Fibroblast of upper back skin (primary cell): ENCODE measurements at regions not wholly inside any gene's neighbourhood (a gene's known extent, or its start where the extent isn't known, plus 50 kb on each side); places are given as distances from the start of the nearest gene placed in this dataset.

Experiments
- DNase-seq: peaks from one replicate; pipeline ENCODE4 v3.0.0-alpha.2; 2013

- DNase-seq: no peak
Observed at GRCh38 chr2:94939349-94939748, 68.1 kb downstream of the TEKT4 start.

DNA sequence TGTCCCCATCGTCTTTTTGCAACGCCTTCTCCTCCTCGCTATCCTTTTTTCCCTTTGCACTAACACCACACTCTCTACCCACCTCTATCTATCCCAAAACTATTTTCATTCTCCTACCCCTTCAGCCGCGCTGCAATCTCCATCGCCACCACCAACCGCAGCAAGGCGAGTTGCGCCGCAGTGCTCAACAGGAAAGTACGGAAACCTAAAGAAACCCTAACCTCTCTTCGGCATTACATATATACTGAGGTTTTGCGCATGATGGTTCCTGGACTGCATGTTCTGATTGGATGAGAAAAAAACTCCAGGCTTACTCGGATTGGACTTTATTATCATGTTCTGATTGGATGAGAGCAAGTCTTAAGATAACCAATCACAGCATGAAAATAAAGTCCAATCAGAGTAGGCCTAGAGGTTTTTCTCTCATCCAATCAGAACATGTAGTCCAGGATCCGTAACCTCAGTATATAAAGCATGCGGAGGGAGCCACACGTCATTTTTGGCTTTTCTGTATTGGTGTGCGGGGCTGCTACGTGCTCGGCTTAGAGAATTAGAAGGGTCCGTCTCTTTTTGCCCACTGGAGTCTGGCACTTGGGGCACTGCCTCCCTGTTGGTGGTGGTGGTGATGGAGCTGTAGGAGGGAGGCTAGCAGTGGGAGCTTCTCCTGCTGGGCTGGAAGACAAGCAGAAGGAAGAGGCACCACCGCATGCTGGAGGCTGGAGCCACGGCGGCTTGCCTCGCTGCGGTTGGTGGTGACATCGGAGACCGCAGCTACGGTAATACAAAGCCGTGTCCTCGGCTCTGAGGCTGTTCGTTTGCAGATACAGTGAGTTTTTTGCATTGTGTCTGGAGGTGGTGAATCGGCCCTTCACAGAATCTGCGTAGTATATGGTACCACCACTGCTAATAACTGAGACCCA lies 76.1 kb downstream of the TEKT4 start:
- no peak for DNase-seq

- no peak for DNase-seq
Observed at GRCh38 chr2:94955702-94956101, 69.8 kb upstream of the MAL start.

DNA sequence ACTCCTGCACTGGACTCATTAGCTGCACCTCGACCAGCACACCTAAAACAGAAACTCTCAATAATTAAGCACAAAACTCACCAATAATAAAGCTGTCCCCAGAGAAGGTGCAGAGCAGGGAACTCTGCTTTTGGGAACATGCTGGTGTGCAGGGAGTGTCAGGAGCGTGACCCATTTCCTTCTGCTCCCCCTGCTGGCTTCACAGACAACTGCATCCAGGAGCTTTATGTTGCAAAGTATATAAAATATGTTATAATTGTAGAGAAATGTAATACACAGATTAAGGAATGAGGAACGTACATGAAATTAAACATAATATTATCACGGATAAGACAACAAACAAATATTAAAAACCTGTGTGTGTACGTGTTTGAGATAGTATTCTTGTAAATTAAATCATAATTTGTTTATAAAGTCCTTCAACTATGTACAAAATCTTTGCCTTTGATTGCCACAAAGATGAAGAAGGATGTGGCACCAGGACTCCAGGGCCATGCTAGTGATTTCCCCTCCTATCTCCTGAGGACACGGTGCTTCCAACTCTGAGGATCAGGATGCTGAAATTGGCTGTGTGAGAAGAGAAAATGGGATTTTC lies 68.6 kb upstream of the MAL start:
- DNase-seq: peak; percentile 24

DNA sequence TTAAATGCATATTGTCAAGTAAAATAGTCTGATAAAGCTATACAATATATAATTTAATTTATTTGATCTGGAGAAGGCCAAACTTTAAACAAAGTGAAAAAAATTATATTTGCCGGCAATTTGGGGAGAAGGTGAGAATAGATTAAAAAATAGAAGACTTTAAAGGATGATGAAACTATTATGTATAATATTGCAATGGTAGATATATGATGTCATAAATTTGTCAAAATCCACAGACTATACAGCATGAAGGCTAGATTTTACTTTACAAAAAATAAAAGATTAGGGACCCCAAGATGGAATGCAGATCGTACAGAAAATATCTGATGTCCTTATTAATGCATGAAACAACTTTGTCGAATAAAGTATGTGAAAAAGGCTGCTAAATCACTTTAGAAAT lies 67.3 kb upstream of the MAL start:
- no peak for DNase-seq

DNA sequence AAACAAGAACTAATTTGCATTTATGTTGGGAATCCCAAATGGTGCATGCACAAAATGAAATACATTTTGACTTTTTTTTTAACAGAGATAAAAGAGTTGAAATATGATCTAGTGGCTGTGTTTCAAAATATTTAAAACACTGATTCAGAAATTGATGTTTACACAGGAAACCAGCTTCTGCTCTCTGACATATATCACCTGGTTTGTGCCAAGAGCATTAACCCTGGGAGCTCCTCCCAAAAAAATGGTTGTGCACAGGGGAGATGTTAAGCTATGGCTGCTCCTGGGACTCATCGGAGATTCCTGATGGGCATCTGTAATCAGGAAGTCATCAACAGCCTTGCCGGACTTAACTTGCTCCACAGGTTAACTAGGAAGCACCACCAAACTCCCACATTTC lies 65.2 kb upstream of the MAL start:
- no peak for DNase-seq

GRCh38 chr2:94960751-94961150 lies 64.8 kb upstream of the MAL start:
- DNase-seq: no peak

DNA sequence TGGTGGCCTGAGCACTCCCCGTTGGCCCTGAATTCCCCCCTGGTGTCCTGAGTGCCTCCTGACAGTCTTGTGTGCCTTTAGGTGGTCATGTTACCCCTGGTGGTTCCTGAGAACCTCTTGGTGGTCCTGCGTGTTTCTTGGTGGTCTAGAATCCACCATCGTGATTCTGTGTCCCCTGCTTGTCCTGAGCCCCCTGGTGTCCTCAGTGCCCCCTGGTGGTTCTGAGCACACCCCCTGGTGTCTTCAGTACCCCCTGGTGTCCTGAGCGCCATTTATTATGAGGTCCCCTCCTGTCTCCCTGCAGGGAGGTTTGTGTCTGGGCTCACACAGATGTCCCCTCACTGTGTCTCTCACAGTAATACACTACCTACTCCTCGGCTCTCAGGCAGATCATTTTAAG lies 61.3 kb upstream of the MAL start:
- DNase-seq: no peak

- no peak for DNase-seq
Observed at GRCh38 chr2:94966689-94967088, 58.8 kb upstream of the MAL start.

- DNase-seq: no peak
Observed at GRCh38 chr2:94970353-94970752, 55.2 kb upstream of the MAL start.
